Ectodermal cell (in vitro differentiated cells): ENCODE measurements at regions not wholly inside any gene's neighbourhood (a gene's known extent, or its start where the extent isn't known, plus 50 kb on each side); places are given as distances from the start of the nearest gene placed in this dataset.

ENCODE experiments used
- H3K27ac ChIP-seq: 2 replicates; pipeline ENCODE4 v1.7.0; 2013; ENCODE audit warnings: mild to moderate bottlenecking, low read depth, low read length; ENCODE audit not compliant: insufficient read depth, poor library complexity, severe bottlenecking
- H3K27me3 ChIP-seq: 2 replicates; pipeline ENCODE4 v1.7.0; 2013; ENCODE audit warnings: mild to moderate bottlenecking, low read length; ENCODE audit not compliant: insufficient read depth, control insufficient read depth, poor library complexity, severe bottlenecking
- H3K36me3 ChIP-seq: one replicate; pipeline ENCODE4 v1.7.0; 2013; ENCODE audit warnings: low read length; ENCODE audit not compliant: control insufficient read depth, insufficient read depth
- H3K4me1 ChIP-seq: one replicate; pipeline ENCODE4 v1.7.0; 2013; ENCODE audit warnings: low read length; ENCODE audit not compliant: control insufficient read depth, insufficient read depth
- H3K4me3 ChIP-seq: 2 replicates; pipeline ENCODE4 v1.7.0; 2013; ENCODE audit warnings: low read depth, low read length, control low read depth; ENCODE audit not compliant: insufficient read depth
- H3K9me3 ChIP-seq: 2 replicates; pipeline ENCODE4 v1.7.0; 2013; ENCODE audit warnings: mild to moderate bottlenecking, low read length, moderate library complexity; ENCODE audit not compliant: control insufficient read depth
- WGBS, 2 experiments: methylation state at CpG; one replicate each; pipeline ENCODE4 v1.1.7; 2013; ENCODE audit warnings: missing lambda C conversion rate in 2 of 2; 5-methylcytosine and 5-hydroxymethylcytosine counted together

DNA sequence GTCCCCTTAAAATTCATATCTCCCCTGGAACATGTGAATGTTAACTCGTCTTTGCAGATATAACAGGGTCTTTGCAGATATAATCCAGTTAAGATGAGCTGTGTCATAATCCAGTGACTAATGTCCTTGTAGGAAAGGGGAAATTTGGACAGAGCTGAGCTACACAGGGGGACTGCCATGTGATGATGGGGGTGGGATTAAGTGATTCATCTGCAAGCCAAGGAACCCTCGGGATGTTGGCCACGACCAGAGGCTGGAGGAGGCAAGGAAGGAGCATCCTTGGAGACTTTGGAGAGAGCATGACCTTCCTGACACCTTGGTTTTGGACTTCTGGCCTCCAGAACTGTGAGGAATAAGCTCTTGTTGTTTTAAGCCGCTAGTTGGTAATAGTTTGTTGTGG, 153.9 kb upstream of the PCBD1 start:
- H3K4me1 ChIP-seq, result peaks cover 18% of the 10 kb centered on the region
- no peaks in the 10 kb centered on the region for H3K36me3 ChIP-seq
- 82 to 89% methylated on average over 4 of the region's 4 CpGs for WGBS, 2 experiments
- H3K27ac ChIP-seq, result no peak overlapping the region
- H3K4me3 ChIP-seq, result no peak overlapping the region
- H3K9me3 ChIP-seq, result no peaks in the 10 kb centered on the region
- H3K27me3 ChIP-seq, result no peaks in the 10 kb centered on the region

GRCh38 chr10:71042699-71043098, 154.3 kb upstream of the PCBD1 start:
- Histone ChIP-seq H3K9me3 (no peaks in the 10 kb centered on the region), H3K27ac (no peak overlapping the region), H3K36me3 (no peaks in the 10 kb centered on the region), H3K4me3 (no peak overlapping the region), H3K4me1 (peaks cover 18% of the 10 kb centered on the region), H3K27me3 (no peaks in the 10 kb centered on the region)
- 91 to 94% methylated on average over 5 of the region's 5 CpGs for WGBS, 2 experiments

DNA sequence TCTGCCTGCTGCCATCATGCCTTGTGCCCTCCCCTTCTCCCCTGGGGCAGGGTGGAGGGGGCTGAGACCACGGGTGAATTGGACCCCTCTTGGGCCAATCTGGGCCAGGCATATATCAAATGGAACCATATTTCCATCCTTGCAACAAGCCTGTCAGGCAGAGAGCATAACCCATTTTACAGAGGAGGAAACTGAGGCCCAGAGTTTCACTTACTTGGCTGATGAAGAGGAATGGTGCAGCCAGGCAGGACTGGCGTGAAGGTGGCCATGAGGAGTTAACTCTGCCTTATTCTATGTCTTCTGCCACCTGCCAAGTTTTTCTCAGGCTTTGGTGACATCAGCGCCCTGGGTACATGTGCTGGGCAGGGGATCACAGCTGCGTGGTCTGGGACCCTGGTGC, 155.5 kb upstream of the PCBD1 start:
- 96% methylated on average over 4 of the region's 4 CpGs for whole genome bisulfite sequencing, 2 experiments
- Histone ChIP-seq H3K27me3 (no peaks in the 10 kb centered on the region), H3K36me3 (no peaks in the 10 kb centered on the region), H3K4me1 (peaks cover 18% of the 10 kb centered on the region), H3K9me3 (no peaks in the 10 kb centered on the region), H3K27ac (no peak overlapping the region), H3K4me3 (no peak overlapping the region)

DNA sequence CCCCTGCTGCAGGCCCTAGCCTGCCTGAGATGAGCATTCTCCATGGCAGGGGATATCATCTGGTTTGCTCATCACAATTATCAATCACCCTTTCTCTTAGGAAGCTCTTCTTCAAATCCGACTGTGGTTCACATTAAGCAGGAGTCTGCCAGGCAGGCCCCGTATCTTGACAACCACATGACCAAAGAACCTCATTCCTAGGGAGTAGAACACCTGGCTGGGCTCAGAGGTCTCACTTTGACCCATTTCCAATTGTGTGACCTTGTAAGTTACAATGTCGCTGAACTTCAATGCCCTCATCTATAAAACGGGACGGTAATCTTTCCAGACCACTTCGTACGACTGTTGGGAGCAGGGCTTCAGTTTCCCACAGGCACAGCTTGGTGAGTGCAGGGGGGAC, 156.4 kb upstream of the PCBD1 start:
- no peaks in the 10 kb centered on the region for H3K9me3 ChIP-seq
- no peak overlapping the region for H3K27ac ChIP-seq
- peaks cover 15% of the 10 kb centered on the region for H3K4me1 ChIP-seq
- no peaks in the 10 kb centered on the region for H3K36me3 ChIP-seq
- no peak overlapping the region for H3K4me3 ChIP-seq
- 87 to 91% methylated on average over 7 of the region's 7 CpGs for WGBS, 2 experiments
- H3K27me3 ChIP-seq, result no peaks in the 10 kb centered on the region

DNA sequence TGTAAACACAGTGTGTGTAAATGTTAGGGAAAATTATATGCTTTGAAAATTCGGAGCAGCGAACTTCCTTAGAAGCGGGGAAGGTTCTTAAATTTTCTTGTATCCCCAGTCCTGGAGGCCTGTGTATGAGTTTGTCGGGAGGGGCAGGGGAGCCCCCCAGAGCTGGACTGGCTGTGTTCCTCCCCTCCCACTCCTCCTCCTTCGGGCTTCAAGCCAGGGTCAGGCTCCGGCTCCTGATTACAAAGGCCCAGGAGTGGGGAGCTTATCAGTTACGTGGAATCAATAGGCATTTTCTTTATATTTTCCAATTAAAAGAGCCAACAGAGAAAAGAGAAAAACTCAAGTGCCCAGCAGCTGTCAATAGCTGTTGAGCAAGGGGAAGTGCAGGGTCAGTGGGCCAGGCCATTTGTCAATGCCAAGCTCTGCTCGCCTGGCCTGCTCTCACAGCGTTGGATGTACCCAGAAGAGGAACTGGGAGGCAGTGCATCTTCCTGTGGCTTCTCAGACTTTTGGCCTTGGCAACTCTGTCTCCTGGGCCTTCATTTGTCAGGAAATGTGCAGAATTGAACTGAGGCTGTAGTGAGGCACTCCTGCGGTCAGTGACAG, 156.9 kb upstream of the PCBD1 start:
- Histone ChIP-seq H3K36me3 (no peaks in the 10 kb centered on the region), H3K27me3 (no peaks in the 10 kb centered on the region)
- 79 to 84% methylated on average over 10 of the region's 10 CpGs for WGBS, 2 experiments

DNA sequence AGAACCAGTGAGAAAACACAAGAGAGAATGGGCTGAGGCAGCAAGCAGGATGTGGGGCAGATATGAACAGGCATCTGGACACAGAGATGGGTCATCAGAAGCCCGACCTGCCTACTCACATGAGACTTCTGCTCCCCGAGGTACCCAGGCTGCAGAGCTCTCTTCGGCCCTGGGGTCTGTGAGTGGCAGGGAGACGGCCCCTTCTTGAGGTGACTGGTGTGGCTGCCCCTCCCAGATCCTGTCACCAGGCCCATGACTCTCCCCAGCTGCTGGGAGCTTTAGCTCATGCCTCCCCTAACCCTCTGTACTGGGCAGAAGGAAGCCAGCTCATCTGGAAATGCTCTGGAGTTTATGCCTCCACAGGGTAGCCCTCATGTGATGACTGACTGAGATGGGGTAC, 157.6 kb upstream of the PCBD1 start:
- Histone ChIP-seq H3K4me3 (no peak overlapping the region), H3K27ac (no peak overlapping the region), H3K9me3 (no peaks in the 10 kb centered on the region), H3K4me1 (peaks cover 11% of the 10 kb centered on the region), H3K36me3 (no peaks in the 10 kb centered on the region), H3K27me3 (no peaks in the 10 kb centered on the region)
- 82 to 86% methylated on average over 4 of the region's 4 CpGs for WGBS, 2 experiments

More for the DNA sequence above, 156.9 kb upstream of the PCBD1 start:
- H3K9me3 ChIP-seq, result no peaks in the 10 kb centered on the region
- H3K4me1 ChIP-seq, result peaks cover 15% of the 10 kb centered on the region
- no peak overlapping the region for H3K4me3 ChIP-seq
- H3K27ac ChIP-seq, result no peak overlapping the region

DNA sequence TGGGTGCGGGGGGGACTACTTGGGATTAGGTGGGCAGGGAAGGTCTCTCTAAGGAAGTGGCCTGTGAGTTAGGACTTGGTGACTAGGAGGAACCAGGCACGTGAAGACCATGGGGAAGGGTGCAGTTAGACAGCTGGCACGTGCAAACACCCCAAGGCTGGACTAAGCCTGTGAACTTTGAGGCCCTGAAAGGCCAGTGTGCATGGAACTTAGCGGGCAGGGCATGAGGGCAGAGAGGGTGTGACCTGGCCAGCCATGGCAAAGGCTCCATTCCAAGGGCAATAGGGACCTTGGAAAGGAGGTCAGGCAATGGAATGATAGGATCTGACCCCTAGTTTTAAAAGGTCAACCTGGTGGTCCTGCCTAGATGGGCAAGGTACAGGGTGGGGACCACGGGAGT, 158.4 kb upstream of the PCBD1 start:
- no peaks in the 10 kb centered on the region for H3K36me3 ChIP-seq
- H3K27ac ChIP-seq, result no peak overlapping the region
- no peak overlapping the region for H3K4me3 ChIP-seq
- 93 to 94% methylated on average over 5 of the region's 5 CpGs for WGBS, 2 experiments
- H3K4me1 ChIP-seq, result peaks cover 8% of the 10 kb centered on the region
- H3K27me3 ChIP-seq, result no peaks in the 10 kb centered on the region
- H3K9me3 ChIP-seq, result no peaks in the 10 kb centered on the region

- no peaks in the 10 kb centered on the region for H3K27me3 ChIP-seq
- WGBS, 2 experiments, result 86 to 88% methylated on average over 6 of the region's 6 CpGs
- no peak overlapping the region for H3K4me3 ChIP-seq
- no peak overlapping the region for H3K27ac ChIP-seq
- H3K36me3 ChIP-seq, result no peaks in the 10 kb centered on the region
- no peaks in the 10 kb centered on the region for H3K9me3 ChIP-seq
- peaks cover 8% of the 10 kb centered on the region for H3K4me1 ChIP-seq
Measured at GRCh38 chr10:71048971-71049615, 160.7 kb upstream of the PCBD1 start.

DNA sequence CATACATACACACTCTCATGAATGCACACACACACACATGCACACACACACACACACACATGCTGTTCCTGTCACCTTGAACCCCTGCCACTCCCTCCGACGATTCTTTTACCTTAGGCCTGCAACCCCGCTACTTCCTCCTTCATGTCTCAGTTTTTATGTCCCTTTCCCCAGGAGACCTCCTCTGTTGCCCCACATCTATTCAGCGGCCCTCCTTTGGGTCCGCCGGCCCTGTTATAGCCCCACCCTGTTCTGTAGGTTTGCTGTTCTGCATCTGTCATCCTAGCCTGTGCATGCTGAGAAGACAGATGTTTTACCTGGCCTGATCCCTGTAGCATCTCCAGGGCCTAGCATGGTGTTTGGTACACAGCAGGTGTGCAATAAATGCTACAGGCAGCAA, 161.6 kb upstream of the PCBD1 start:
- Histone ChIP-seq H3K4me1 (peaks cover 8% of the 10 kb centered on the region), H3K27me3 (no peaks in the 10 kb centered on the region)
- 90 to 96% methylated on average over 6 of the region's 6 CpGs for WGBS, 2 experiments

GRCh38 chr10:71052076-71052660, 160.2 kb upstream of the UNC5B start:
- WGBS, 2 experiments, result 94 to 95% methylated on average over 9 of the region's 9 CpGs
- Histone ChIP-seq H3K36me3 (no peaks in the 10 kb centered on the region), H3K4me3 (no peak overlapping the region), H3K27me3 (no peaks in the 10 kb centered on the region), H3K4me1 (no peaks in the 10 kb centered on the region), H3K27ac (no peak overlapping the region), H3K9me3 (no peaks in the 10 kb centered on the region)

More for the DNA sequence above, 161.6 kb upstream of the PCBD1 start:
- Histone ChIP-seq H3K9me3 (no peaks in the 10 kb centered on the region), H3K4me3 (no peak overlapping the region), H3K27ac (no peak overlapping the region), H3K36me3 (no peaks in the 10 kb centered on the region)
